OCI-LY7 (cell line): ENCODE measurements at regions not wholly inside any gene's neighbourhood (a gene's known extent, or its start where the extent isn't known, plus 50 kb on each side); places are given as distances from the start of the nearest gene placed in this dataset.

ENCODE experiments used
- BruUV-seq: library from RNA; stranded (reverse); fragments of 400-500 nt; replicated peaks from 2 replicates; lab custom pipeline; 2021; lab: Mats Ljungman, UMichigan
- CTCF ChIA-PET: fragments of 300-600 bp; sonication (Branson Sonifier 250); formaldehyde crosslinking; loops from one replicate; lab custom pipeline; 2022; ENCODE audit warnings: antibody characterized with exemption; ENCODE audit not compliant: unreplicated experiment; lab: Charles Lee
- POLR2A ChIA-PET: fragments of 300-600 bp; sonication (Branson Sonifier 250); formaldehyde crosslinking; loops from one replicate; lab custom pipeline; 2022; ENCODE audit warnings: antibody characterized with exemption; lab: Charles Lee
- DNase-seq: peaks from one replicate; pipeline ENCODE4 v3.0.0-alpha.2; 2015; ENCODE audit warnings: low spot score
- H2AFZ ChIP-seq: fragments of 200-600 bp; sonication (generic), shearing (Covaris generic); 2 replicates; pipeline ENCODE4 v1.6.1; 2014; ENCODE audit warnings: mild to moderate bottlenecking, antibody characterized with exemption, low read length, moderate library complexity
- H3K27ac ChIP-seq: fragments of 200-600 bp; sonication (generic); 2 replicates; pipeline ENCODE4 v1.5.1; 2014; ENCODE audit warnings: mixed run types, low read depth, mild to moderate bottlenecking, moderate library complexity, low read length, inconsistent platforms; ENCODE audit not compliant: poor library complexity, severe bottlenecking
- H3K36me3 ChIP-seq: fragments of 200-600 bp; sonication (generic); 2 replicates; pipeline ENCODE4 v1.6.1; 2014; ENCODE audit warnings: mild to moderate bottlenecking, antibody characterized with exemption, low read length, moderate library complexity, mixed read lengths; ENCODE audit not compliant: insufficient read depth
- H3K4me1 ChIP-seq: fragments of 200-600 bp; sonication (generic); 2 replicates; pipeline ENCODE4 v1.5.1; 2014; ENCODE audit warnings: mild to moderate bottlenecking, low read length; ENCODE audit not compliant: insufficient read depth, poor library complexity, severe bottlenecking
- H3K4me2 ChIP-seq: fragments of 200-600 bp; sonication (generic); 2 replicates; pipeline ENCODE4 v1.6.1; 2014; ENCODE audit warnings: mild to moderate bottlenecking, low read length
- H3K4me3 ChIP-seq: fragments of 200-600 bp; sonication (generic); 2 replicates; pipeline ENCODE4 v1.5.1; 2014; ENCODE audit warnings: mild to moderate bottlenecking, low read depth, low read length; ENCODE audit not compliant: poor library complexity, severe bottlenecking
- H3K79me2 ChIP-seq: fragments of 200-600 bp; sonication (generic); 2 replicates; pipeline ENCODE4 v1.6.1; 2016; ENCODE audit warnings: low read depth, mild to moderate bottlenecking, low read length, moderate library complexity, mixed read lengths; ENCODE audit not compliant: insufficient read depth
- H3K9me2 ChIP-seq: fragments of 200-600 bp; sonication (generic); 2 replicates; pipeline ENCODE4 v1.6.1; 2016; ENCODE audit warnings: mild to moderate bottlenecking, low read length, mixed read lengths; ENCODE audit not compliant: insufficient read depth
- H3K9me3 ChIP-seq: fragments of 200-600 bp; sonication (generic); 2 replicates; pipeline ENCODE4 v1.6.1; 2014; ENCODE audit warnings: mild to moderate bottlenecking, mixed run types, low read length, mixed read lengths
- H4K20me1 ChIP-seq: fragments of 200-600 bp; sonication (generic); 2 replicates; pipeline ENCODE4 v1.6.1; 2014; ENCODE audit warnings: mild to moderate bottlenecking, antibody characterized with exemption, low read length, moderate library complexity, mixed read lengths; ENCODE audit not compliant: insufficient read depth
- EZH2phosphoT487 ChIP-seq: fragments of 200-600 bp; sonication (generic); IDR thresholded peaks from 2 replicates; pipeline ENCODE4 v1.6.1; 2018; ENCODE audit warnings: low read depth, borderline replicate concordance, mild to moderate bottlenecking, mixed run types, antibody characterized with exemption, low read length, moderate library complexity, mixed read lengths
- intact Hi-C: fragments of 100-400 bp; cut with micrococcal nuclease; formaldehyde crosslinking; loops from one replicate; pipeline ENCODE4 v1.10.0; 2022; ENCODE audit not compliant: unreplicated experiment
- TF ChIP-seq, protein P1 (sequence below): fragments of 200-600 bp; sonication (generic); conservative IDR thresholded peaks from 2 replicates; pipeline ENCODE4 v1.5.1; 2014; ENCODE audit warnings: mild to moderate bottlenecking, antibody characterized with exemption, low read length, moderate library complexity, mixed read lengths

DNA sequence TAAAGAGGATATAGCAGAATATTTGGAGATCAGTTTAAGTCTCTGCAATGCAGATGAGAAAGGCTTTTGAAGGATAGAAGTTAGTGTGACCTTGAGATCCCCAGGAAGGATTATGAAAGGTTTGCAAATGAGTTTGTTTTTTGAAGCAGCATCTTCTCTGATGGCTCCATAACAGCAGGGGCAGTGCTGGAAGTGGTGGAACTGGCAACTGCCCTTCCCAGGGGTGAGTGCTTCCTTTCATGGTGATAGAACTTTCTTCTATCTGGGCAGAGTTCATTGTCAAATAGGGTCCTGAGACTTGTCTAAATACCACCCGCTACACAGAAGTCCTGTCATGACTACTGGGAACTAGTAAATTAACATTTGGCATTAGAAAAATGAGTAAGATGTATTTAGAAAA, 314.2 kb upstream of the MCTP2 start:
- POLR2A ChIA-PET: no interaction called here
- Histone ChIP-seq H3K27ac (no peak overlapping the region), H3K4me3 (no peak overlapping the region), H3K4me2 (no peak overlapping the region), H3K79me2 (no peaks in the 10 kb centered on the region), H3K36me3 (no peaks in the 10 kb centered on the region), H3K9me2 (no peaks in the 10 kb centered on the region), H3K9me3 (no peaks in the 10 kb centered on the region), H2AFZ (no peak overlapping the region), H4K20me1 (no peaks in the 10 kb centered on the region), H3K4me1 (no peaks in the 10 kb centered on the region)
- no peak for DNase-seq
- CTCF ChIA-PET: no interaction called here
- TF ChIP-seq, protein P1, sequence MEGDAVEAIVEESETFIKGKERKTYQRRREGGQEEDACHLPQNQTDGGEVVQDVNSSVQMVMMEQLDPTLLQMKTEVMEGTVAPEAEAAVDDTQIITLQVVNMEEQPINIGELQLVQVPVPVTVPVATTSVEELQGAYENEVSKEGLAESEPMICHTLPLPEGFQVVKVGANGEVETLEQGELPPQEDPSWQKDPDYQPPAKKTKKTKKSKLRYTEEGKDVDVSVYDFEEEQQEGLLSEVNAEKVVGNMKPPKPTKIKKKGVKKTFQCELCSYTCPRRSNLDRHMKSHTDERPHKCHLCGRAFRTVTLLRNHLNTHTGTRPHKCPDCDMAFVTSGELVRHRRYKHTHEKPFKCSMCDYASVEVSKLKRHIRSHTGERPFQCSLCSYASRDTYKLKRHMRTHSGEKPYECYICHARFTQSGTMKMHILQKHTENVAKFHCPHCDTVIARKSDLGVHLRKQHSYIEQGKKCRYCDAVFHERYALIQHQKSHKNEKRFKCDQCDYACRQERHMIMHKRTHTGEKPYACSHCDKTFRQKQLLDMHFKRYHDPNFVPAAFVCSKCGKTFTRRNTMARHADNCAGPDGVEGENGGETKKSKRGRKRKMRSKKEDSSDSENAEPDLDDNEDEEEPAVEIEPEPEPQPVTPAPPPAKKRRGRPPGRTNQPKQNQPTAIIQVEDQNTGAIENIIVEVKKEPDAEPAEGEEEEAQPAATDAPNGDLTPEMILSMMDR: no peak
- no peak for TF ChIP-seq EZH2phosphoT487
- BruUV-seq: no TSS peak
- intact Hi-C loops: no loop called here

DNA sequence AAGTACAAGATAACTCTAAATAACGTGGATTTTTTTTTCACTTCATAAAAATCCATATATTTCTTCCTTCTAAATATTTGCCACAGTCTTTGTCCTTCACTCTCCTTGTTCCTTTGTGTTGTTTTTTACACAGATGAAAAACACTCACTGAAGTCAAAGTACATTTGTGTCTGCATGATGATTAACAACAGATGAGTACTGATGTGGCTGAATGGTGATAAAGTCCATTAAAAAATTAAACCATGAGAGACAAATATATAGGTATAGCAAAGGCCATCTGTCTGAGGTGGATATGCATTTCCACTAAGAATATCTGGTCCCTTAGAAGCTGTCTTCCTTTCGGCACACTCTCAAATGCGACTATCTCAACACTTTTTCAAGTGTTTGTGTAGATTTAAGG, 317.5 kb upstream of the MCTP2 start:
- DNase-seq: no peak
- H3K27ac ChIP-seq: no peak overlapping the region
- H3K9me2 ChIP-seq: no peaks in the 10 kb centered on the region
- H3K36me3 ChIP-seq: no peaks in the 10 kb centered on the region
- ChIA-PET POLR2A (no interaction called here), CTCF (no interaction called here)
- no TSS peak for BruUV-seq
- H2AFZ ChIP-seq: no peak overlapping the region
- H3K4me1 ChIP-seq: no peaks in the 10 kb centered on the region
- H3K79me2 ChIP-seq: no peaks in the 10 kb centered on the region
- H4K20me1 ChIP-seq: no peaks in the 10 kb centered on the region
- no peak overlapping the region for H3K4me2 ChIP-seq
- intact Hi-C loops: no loop called here
- TF ChIP-seq, protein P1: no peak
- no peak for TF ChIP-seq EZH2phosphoT487
- no peaks in the 10 kb centered on the region for H3K9me3 ChIP-seq
- H3K4me3 ChIP-seq: no peak overlapping the region

DNA sequence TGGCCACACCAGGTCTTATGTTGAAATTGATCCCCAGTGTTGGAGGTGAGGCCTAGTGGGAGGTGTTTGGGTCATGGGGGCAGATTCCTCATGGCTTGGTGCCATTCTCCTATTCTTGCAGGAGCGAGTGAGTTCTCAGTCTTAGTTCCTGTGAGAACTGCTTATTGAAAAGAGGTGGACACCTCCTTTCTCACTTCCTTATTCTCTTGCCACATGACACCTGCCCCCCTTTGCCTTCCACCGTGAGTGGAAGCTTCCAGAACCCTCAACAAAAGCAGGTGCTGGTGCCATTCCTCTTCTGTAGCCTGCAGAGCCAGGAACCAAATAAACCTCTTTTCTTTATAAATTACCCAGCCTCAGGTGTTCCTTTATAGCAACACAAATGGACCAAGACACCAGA, 318.1 kb upstream of the MCTP2 start:
- ChIA-PET CTCF (no interaction called here), POLR2A (interaction anchor here (1.7 kb wide), 1 partner anchor 10 kb away, joined by 5 read pairs; no protein-coding TSS in a partner anchor)
- TF ChIP-seq EZH2phosphoT487: no peak
- TF ChIP-seq, protein P1: no peak
- H3K4me2 ChIP-seq: no peak overlapping the region
- no peaks in the 10 kb centered on the region for H3K9me3 ChIP-seq
- BruUV-seq: no TSS peak
- intact Hi-C loops: no loop called here
- H3K36me3 ChIP-seq: no peaks in the 10 kb centered on the region
- H3K9me2 ChIP-seq: no peaks in the 10 kb centered on the region
- no peak overlapping the region for H3K4me3 ChIP-seq
- H4K20me1 ChIP-seq: no peaks in the 10 kb centered on the region
- H3K4me1 ChIP-seq: no peaks in the 10 kb centered on the region
- no peaks in the 10 kb centered on the region for H3K79me2 ChIP-seq
- H2AFZ ChIP-seq: no peak overlapping the region
- no peak overlapping the region for H3K27ac ChIP-seq
- peak; percentile 2 for DNase-seq
